B cell (primary cell): ENCODE measurements at regions not wholly inside any gene's neighbourhood (a gene's known extent, or its start where the extent isn't known, plus 50 kb on each side); places are given as distances from the start of the nearest gene placed in this dataset.

Experiments
- EZH2 ChIP-seq: IDR thresholded peaks from 2 replicates; pipeline ENCODE4 v1.6.1; 2012; ENCODE audit warnings: borderline replicate concordance, low read depth, mild to moderate bottlenecking, moderate library complexity, low read length; ENCODE audit not compliant: insufficient read depth, poor library complexity, severe bottlenecking
- TF ChIP-seq, protein P1 (sequence below): fragments of 200-600 bp; IDR thresholded peaks from one replicate; pipeline ENCODE4 v1.8.0; 2022; ENCODE audit warnings: antibody characterized with exemption, mild to moderate bottlenecking

DNA sequence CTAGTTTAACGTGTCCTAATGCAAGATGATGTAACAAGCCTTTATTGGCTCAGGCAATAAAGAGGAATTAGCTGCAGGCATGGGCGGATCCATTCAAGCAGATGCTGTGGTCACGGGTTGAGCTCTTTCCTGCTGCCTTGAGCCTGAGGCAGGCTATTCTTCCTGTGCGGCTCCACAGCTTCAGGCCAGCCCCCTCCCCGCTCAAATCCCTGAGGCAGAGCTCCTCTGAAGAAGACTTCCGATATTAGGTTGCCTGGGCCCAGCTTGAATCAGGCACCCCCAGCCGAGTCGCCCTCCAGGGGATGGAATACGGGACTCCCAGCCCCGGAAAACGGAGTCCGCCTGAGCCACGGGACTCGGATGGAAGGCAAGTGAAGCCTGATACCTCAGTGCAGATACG lies 95.0 kb upstream of the RUFY1 start:
- TF ChIP-seq, protein P1, sequence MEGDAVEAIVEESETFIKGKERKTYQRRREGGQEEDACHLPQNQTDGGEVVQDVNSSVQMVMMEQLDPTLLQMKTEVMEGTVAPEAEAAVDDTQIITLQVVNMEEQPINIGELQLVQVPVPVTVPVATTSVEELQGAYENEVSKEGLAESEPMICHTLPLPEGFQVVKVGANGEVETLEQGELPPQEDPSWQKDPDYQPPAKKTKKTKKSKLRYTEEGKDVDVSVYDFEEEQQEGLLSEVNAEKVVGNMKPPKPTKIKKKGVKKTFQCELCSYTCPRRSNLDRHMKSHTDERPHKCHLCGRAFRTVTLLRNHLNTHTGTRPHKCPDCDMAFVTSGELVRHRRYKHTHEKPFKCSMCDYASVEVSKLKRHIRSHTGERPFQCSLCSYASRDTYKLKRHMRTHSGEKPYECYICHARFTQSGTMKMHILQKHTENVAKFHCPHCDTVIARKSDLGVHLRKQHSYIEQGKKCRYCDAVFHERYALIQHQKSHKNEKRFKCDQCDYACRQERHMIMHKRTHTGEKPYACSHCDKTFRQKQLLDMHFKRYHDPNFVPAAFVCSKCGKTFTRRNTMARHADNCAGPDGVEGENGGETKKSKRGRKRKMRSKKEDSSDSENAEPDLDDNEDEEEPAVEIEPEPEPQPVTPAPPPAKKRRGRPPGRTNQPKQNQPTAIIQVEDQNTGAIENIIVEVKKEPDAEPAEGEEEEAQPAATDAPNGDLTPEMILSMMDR: no peak
- no peak for TF ChIP-seq EZH2
